ENCODE measurements at regions not wholly inside any gene's neighbourhood (a gene's known extent, or its start where the extent isn't known, plus 50 kb on each side); places are given as distances from the start of the nearest gene placed in this dataset.

- Histone ChIP-seq H3K9me3 (ENCODE audit: low read length) (no peaks in the 10 kb centered on the region), H3K9ac (ENCODE audit: low read length) (no peak overlapping the region), H3K4me2 (ENCODE audit: low read length) (no peak overlapping the region), H3F3A (ENCODE audit: insufficient read depth, low read length) (no peaks in the 10 kb centered on the region), H3K36me3 (ENCODE audit: insufficient read depth, low read length) (no peaks in the 10 kb centered on the region), H3K9me2 (ENCODE audit: low read depth, low read length) (no peaks in the 10 kb centered on the region), H3K4me3 (ENCODE audit: low read depth, low read length, poor library complexity, severe bottlenecking) (no peak overlapping the region), H2AFZ (ENCODE audit: low read length) (no peak overlapping the region), H3K79me2 (ENCODE audit: insufficient read depth, low read length) (no peaks in the 10 kb centered on the region), H3K4me1 (ENCODE audit: insufficient read depth, low read length, severe bottlenecking) (no peaks in the 10 kb centered on the region), H4K20me1 (ENCODE audit: insufficient read depth, low read length) (no peaks in the 10 kb centered on the region), H3K27me3 (ENCODE audit: insufficient read depth, low read length) (no peaks in the 10 kb centered on the region), H3K27ac (ENCODE audit: low read depth, low read length, poor library complexity, severe bottlenecking) (no peak overlapping the region)
- TF ChIP-seq EZH2 (IDR thresholded peaks at IDR 0.05; ENCODE audit: borderline replicate concordance, low read length) (no peak), CTCF (IDR thresholded peaks at IDR 0.05; ENCODE audit: low read length) (no peak)
Observed at GRCh38 chr16:72309001-72309400, 137.0 kb upstream of the PMFBP1 start.

DNA sequence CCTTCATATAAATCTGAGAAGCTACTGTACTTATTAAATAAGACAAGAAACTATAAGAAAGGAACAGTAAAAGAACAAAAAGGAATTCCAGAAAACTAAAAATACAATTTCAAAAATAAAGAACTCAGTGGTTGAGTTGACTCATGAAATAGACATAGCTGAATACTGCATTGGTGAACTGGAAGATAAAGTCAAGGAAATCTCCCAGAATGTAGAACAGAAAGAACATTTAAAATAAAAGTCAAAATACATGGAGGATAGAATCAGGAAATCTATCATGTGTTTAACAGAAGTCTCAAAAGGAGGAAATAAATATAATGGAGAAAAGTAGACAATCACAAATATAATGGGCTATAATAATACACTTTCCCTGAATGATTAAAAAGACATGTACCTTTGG lies 136.4 kb upstream of the PMFBP1 start:
- H3K9me2 ChIP-seq (ENCODE audit: low read depth, low read length) = no peaks in the 10 kb centered on the region
- no peaks in the 10 kb centered on the region for H3K4me1 ChIP-seq (ENCODE audit: insufficient read depth, low read length, severe bottlenecking)
- TF ChIP-seq CTCF (IDR thresholded peaks at IDR 0.05; ENCODE audit: low read length) = no peak
- no peak for TF ChIP-seq EZH2 (IDR thresholded peaks at IDR 0.05; ENCODE audit: borderline replicate concordance, low read length)
- no peaks in the 10 kb centered on the region for H3K79me2 ChIP-seq (ENCODE audit: insufficient read depth, low read length)
- no peak overlapping the region for H3K27ac ChIP-seq (ENCODE audit: low read depth, low read length, poor library complexity, severe bottlenecking)
- H3K4me3 ChIP-seq (ENCODE audit: low read depth, low read length, poor library complexity, severe bottlenecking) = no peak overlapping the region
- no peaks in the 10 kb centered on the region for H4K20me1 ChIP-seq (ENCODE audit: insufficient read depth, low read length)
- no peaks in the 10 kb centered on the region for H3K9me3 ChIP-seq (ENCODE audit: low read length)
- H2AFZ ChIP-seq (ENCODE audit: low read length) = no peak overlapping the region
- H3K4me2 ChIP-seq (ENCODE audit: low read length) = no peak overlapping the region
- no peaks in the 10 kb centered on the region for H3F3A ChIP-seq (ENCODE audit: insufficient read depth, low read length)
- H3K27me3 ChIP-seq (ENCODE audit: insufficient read depth, low read length) = no peaks in the 10 kb centered on the region
- no peak overlapping the region for H3K9ac ChIP-seq (ENCODE audit: low read length)
- no peaks in the 10 kb centered on the region for H3K36me3 ChIP-seq (ENCODE audit: insufficient read depth, low read length)

GRCh38 chr16:72302332-72302731 lies 130.4 kb upstream of the PMFBP1 start:
- no peaks in the 10 kb centered on the region for H3K4me1 ChIP-seq (ENCODE audit: insufficient read depth, low read length, severe bottlenecking)
- H3K9me2 ChIP-seq (ENCODE audit: low read depth, low read length) = no peaks in the 10 kb centered on the region
- no peaks in the 10 kb centered on the region for H3K79me2 ChIP-seq (ENCODE audit: insufficient read depth, low read length)
- no peaks in the 10 kb centered on the region for H4K20me1 ChIP-seq (ENCODE audit: insufficient read depth, low read length)
- no peak for TF ChIP-seq EZH2 (IDR thresholded peaks at IDR 0.05; ENCODE audit: borderline replicate concordance, low read length)
- TF ChIP-seq CTCF (IDR thresholded peaks at IDR 0.05; ENCODE audit: low read length) = no peak
- no peak overlapping the region for H2AFZ ChIP-seq (ENCODE audit: low read length)
- H3K36me3 ChIP-seq (ENCODE audit: insufficient read depth, low read length) = no peaks in the 10 kb centered on the region
- H3K27ac ChIP-seq (ENCODE audit: low read depth, low read length, poor library complexity, severe bottlenecking) = no peak overlapping the region
- no peak overlapping the region for H3K4me2 ChIP-seq (ENCODE audit: low read length)
- no peak overlapping the region for H3K9ac ChIP-seq (ENCODE audit: low read length)
- H3K9me3 ChIP-seq (ENCODE audit: low read length) = no peaks in the 10 kb centered on the region
- H3K27me3 ChIP-seq (ENCODE audit: insufficient read depth, low read length) = no peaks in the 10 kb centered on the region
- no peak overlapping the region for H3K4me3 ChIP-seq (ENCODE audit: low read depth, low read length, poor library complexity, severe bottlenecking)
- H3F3A ChIP-seq (ENCODE audit: insufficient read depth, low read length) = no peaks in the 10 kb centered on the region

Measured in OCI-LY1 (cell line).